Heart right ventricle (tissue), 16 donors: ENCODE measurements at regions not wholly inside any gene's neighbourhood (a gene's known extent, or its start where the extent isn't known, plus 50 kb on each side); places are given as distances from the start of the nearest gene placed in this dataset.

Source experiments
- ATAC-seq, 8 donors: fragments of 200-7000 bp; cut with Tn5 transposase; one replicate each; pipeline ENCODE4 v1.9.1; 2020; ENCODE audit warnings: mild to moderate bottlenecking in 8 of 8, moderate library complexity in 8 of 8, moderate number of reproducible peaks in 1 of 8
- DNase-seq, 2 donors: peaks; one replicate each; pipeline ENCODE4 v3.0.0-alpha.2; 2020
- H3K27ac ChIP-seq, 10 donors: fragments of 200-600 bp; sonication (generic) in 2 of 10; one replicate each; pipeline versions ENCODE4 v1.5.0 to v1.8.0; 2020 to 2022; ENCODE audit warnings: mild to moderate bottlenecking in 3 of 10
- H3K27me3 ChIP-seq, 7 donors: fragments of 200-600 bp; one replicate each; pipeline ENCODE4 v1.8.0; 2021 to 2022; ENCODE audit warnings: mild to moderate bottlenecking in 2 of 7
- H3K36me3 ChIP-seq, 9 donors: fragments of 200-600 bp; sonication (generic) in 1 of 9; one replicate each; pipeline versions ENCODE4 v1.5.0 to v1.8.0; 2020 to 2022; ENCODE audit warnings: mild to moderate bottlenecking in 2 of 9
- H3K4me1 ChIP-seq, 9 donors: fragments of 200-600 bp; sonication (generic) in 1 of 9; one replicate each; pipeline versions ENCODE4 v1.5.0 to v1.8.0; 2020 to 2022; ENCODE audit warnings: mild to moderate bottlenecking in 4 of 9
- H3K4me3 ChIP-seq, 10 donors: fragments of 200-600 bp; sonication (generic) in 2 of 10; one replicate each; pipeline versions ENCODE4 v1.5.0 to v1.8.0; 2020 to 2022; ENCODE audit warnings: mild to moderate bottlenecking in 7 of 10, moderate library complexity in 2 of 10
- H3K9me3 ChIP-seq, 11 donors: fragments of 200-600 bp in 10 of 11; sonication (generic) in 2 of 11; one replicate each; pipeline versions ENCODE4 v1.5.0 to v1.8.0; 2013 to 2022; ENCODE audit warnings: mild to moderate bottlenecking in 2 of 11, control low read depth in 1 of 11, moderate library complexity in 1 of 11
- WGBS, 2 donors: extraction: QIAGEN DNeasy Blood & Tissue Kit; methylation state at CpG; one replicate each; pipeline ENCODE4 v1.1.7; 2013; ENCODE audit warnings: inconsistent platforms in 1 of 2; 5-methylcytosine and 5-hydroxymethylcytosine counted together
- intact Hi-C, 10 donors: fragments of 100-400 bp; cut with DNase I; formaldehyde crosslinking; loops; one replicate each; pipeline versions ENCODE4 v1.11.1 to v1.14.2; 2022
- TF ChIP-seq, protein P1 (sequence below), 9 donors: fragments of 200-600 bp; sonication (generic) in 2 of 9; IDR thresholded peaks; one replicate each; pipeline versions ENCODE4 v1.5.0 to v1.8.0; 2021 to 2022; ENCODE audit warnings: antibody characterized with exemption in 9 of 9, mild to moderate bottlenecking in 5 of 9, moderate library complexity in 1 of 9
- donor health status: Arrhythmogenic right ventricular cardiomyopathy.
- donor health status: ischemic (EF 13 %, LVEDD 7.1; RV severe dilation, severe dysfunction).
- donor health status: healthy with polysubstance abuse.
- donor health status: DM: no; HTN: yes; CAD: no.
- donor health status: DM: no; HTN: no; CAD: no.
- donor health status: ischemic (EF 25% LVEDD 6.9; RV normal size, moderate dysfunction).
- donor health status: ischemic (EF 25% LVEDD 5.7; RV mildly dilated, moderate dysfunction).
- donor health status: healthy.
- donor health status: DM: yes; HTN: yes; CAD: no.
- donor health status: Ischemic cardiomyopathy.
- donor health status: ischemic (EF 35%, LVEDD 5.7; RV mildly dilated, moderate dysfunction).
- donor health status: nonischemic (EF 11% LVEDD 7.7; RV severe dilation, severe dysfunction).
- donor health status: DM: yes; HTN: yes; CAD: no.
- donor health status: PGD.
- donor health status: ischemic (EF 29% LVEDD 5.4; RV normal size, mild dysfunction).
- donor health status: nonischemic (EF 23%, LVEDD 6.1; RV moderate dilation, normal function).

GRCh38 chr22:48208894-48209293, 1446.4 kb downstream of the TBC1D22A start:
- intact Hi-C loops, result no loop called here

DNA sequence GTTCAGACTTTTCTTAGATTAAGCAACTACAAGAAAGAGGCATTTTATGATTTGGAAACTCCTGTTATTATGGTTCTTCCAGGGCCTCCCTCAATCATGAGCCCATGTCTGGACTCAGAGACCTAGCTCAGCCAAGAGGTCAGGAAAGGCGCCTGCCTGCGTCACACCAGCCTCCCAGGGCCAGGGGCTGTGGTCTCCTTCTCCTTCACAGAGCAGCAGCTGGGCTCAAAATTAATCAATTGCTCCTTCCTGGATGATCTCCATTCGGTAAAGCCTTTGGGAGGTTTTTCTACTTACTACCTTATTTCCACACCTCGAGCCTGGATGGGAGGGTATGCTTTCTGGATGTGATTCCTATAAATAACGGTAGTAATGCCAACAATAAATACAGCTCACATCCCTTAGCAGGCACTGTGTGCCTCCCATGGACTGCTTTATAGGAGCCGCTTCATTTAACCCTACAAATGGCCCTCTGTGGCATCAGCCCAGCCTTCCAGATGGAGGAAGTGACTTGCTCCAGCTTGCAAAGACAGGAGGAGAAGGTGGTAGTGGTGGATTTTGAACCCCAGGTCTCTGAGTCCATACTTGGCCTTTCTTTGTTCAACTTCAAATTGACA, 1445.6 kb downstream of the TBC1D22A start:
- ATAC-seq, result no peak
- 75 to 77% methylated on average over 6 of the region's 6 CpGs for WGBS, 2 donors
- no peak for DNase-seq

More at GRCh38 chr22:48208894-48209293, 1446.4 kb downstream of the TBC1D22A start:
- no peak for ATAC-seq
- Histone ChIP-seq H3K4me1 (no peaks in the 10 kb centered on the region), H3K4me3 (no peak overlapping the region), H3K27ac (no peak overlapping the region), H3K27me3 (peaks cover 0 to 38% (median 24%) of the 10 kb centered on the region in 7 donors), H3K36me3 (no peaks in the 10 kb centered on the region), H3K9me3 (no peaks in the 10 kb centered on the region)
- no peak for DNase-seq
- 88 to 90% methylated on average over 19 of the region's 19 CpGs for WGBS, 2 donors
- TF ChIP-seq, protein P1, sequence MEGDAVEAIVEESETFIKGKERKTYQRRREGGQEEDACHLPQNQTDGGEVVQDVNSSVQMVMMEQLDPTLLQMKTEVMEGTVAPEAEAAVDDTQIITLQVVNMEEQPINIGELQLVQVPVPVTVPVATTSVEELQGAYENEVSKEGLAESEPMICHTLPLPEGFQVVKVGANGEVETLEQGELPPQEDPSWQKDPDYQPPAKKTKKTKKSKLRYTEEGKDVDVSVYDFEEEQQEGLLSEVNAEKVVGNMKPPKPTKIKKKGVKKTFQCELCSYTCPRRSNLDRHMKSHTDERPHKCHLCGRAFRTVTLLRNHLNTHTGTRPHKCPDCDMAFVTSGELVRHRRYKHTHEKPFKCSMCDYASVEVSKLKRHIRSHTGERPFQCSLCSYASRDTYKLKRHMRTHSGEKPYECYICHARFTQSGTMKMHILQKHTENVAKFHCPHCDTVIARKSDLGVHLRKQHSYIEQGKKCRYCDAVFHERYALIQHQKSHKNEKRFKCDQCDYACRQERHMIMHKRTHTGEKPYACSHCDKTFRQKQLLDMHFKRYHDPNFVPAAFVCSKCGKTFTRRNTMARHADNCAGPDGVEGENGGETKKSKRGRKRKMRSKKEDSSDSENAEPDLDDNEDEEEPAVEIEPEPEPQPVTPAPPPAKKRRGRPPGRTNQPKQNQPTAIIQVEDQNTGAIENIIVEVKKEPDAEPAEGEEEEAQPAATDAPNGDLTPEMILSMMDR (IDR thresholded peaks at IDR 0.05), result no peak

DNA sequence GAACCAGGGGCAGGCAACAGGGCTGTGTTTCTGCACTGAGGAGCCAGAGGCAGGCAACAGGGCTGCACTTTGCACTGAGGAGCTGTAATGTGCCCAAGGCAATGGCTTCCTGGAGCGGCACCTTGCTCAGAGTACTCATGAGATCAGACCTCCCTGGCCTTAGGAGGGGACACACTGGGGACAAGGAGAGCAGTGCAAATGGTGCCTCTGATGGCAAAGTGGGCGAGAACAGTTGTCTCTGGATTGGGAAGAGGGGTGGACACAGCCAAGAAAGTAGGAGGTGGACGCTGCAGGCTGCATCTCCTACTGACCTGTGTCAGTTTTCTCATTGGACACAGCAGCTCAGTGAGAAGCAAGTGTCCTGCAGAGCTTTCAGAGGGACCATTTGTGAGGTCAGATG, 1443.3 kb downstream of the TBC1D22A start:
- no peaks in the 10 kb centered on the region for H3K36me3 ChIP-seq
- H3K27me3 ChIP-seq, result peaks cover 0 to 26% (median 15%) of the 10 kb centered on the region in 7 donors
- intact Hi-C loops, result no loop called here
- TF ChIP-seq, protein P1 (IDR thresholded peaks at IDR 0.05), result no peak
- DNase-seq (no peak), ATAC-seq (no peak)
- 65 to 78% methylated on average over 3 of the region's 3 CpGs for WGBS, 2 donors
- no peak overlapping the region for H3K4me3 ChIP-seq
- H3K27ac ChIP-seq, result no peak overlapping the region
- peaks cover 0 to 6% (median 0%) of the 10 kb centered on the region in 11 donors for H3K9me3 ChIP-seq
- no peaks in the 10 kb centered on the region for H3K4me1 ChIP-seq

More for the DNA sequence above, 1445.6 kb downstream of the TBC1D22A start:
- Histone ChIP-seq H3K27ac (no peak overlapping the region), H3K27me3 (peaks cover 0 to 30% (median 17%) of the 10 kb centered on the region in 7 donors), H3K4me3 (no peak overlapping the region), H3K36me3 (no peaks in the 10 kb centered on the region), H3K9me3 (no peaks in the 10 kb centered on the region), H3K4me1 (no peaks in the 10 kb centered on the region)
- TF ChIP-seq, protein P1 (IDR thresholded peaks at IDR 0.05), result no peak
- intact Hi-C loops, result no loop called here

GRCh38 chr22:48205161-48205560, 1442.7 kb downstream of the TBC1D22A start:
- WGBS, 2 donors, result 77 to 83% methylated on average over 7 of the region's 7 CpGs
- peaks cover 0 to 26% (median 14%) of the 10 kb centered on the region in 7 donors for H3K27me3 ChIP-seq

More at GRCh38 chr22:48205161-48205560, 1442.7 kb downstream of the TBC1D22A start:
- H3K9me3 ChIP-seq, result peaks cover 0 to 6% (median 0%) of the 10 kb centered on the region in 11 donors
- H3K27ac ChIP-seq, result no peak overlapping the region
- TF ChIP-seq, protein P1 (IDR thresholded peaks at IDR 0.05), result no peak
- DNase-seq (no peak), ATAC-seq (no peak)
- H3K4me1 ChIP-seq, result no peaks in the 10 kb centered on the region
- intact Hi-C loops, result no loop called here
- H3K4me3 ChIP-seq, result no peak overlapping the region
- no peaks in the 10 kb centered on the region for H3K36me3 ChIP-seq
